Esophagus muscularis mucosa (tissue), 4 donors: ENCODE measurements at regions not wholly inside any gene's neighbourhood (a gene's known extent, or its start where the extent isn't known, plus 50 kb on each side); places are given as distances from the start of the nearest gene placed in this dataset.

Experiments used
- DNase-seq: peaks from one replicate; pipeline ENCODE4 v3.0.0-alpha.2; 2017; ENCODE audit errors: extremely low spot score
- H3K27ac ChIP-seq, 4 donors: fragments of 200-600 bp; sonication (generic); replicated peaks in 1 of 4; 1 replicate in 3 of 4; 2 replicates in 1 of 4; pipeline ENCODE4 v1.5.1; 2016 to 2019; ENCODE audit warnings: mild to moderate bottlenecking in 1 of 4
- H3K27me3 ChIP-seq, 4 donors: fragments of 200-600 bp; sonication (generic); one replicate each; pipeline versions ENCODE4 v1.5.1 to v1.6.0; 2016 to 2019
- H3K36me3 ChIP-seq, 4 donors: fragments of 200-600 bp; sonication (generic); one replicate each; pipeline ENCODE4 v1.5.1; 2016 to 2019
- H3K4me1 ChIP-seq, 4 donors: fragments of 200-600 bp; sonication (generic); one replicate each; pipeline ENCODE4 v1.5.1; 2016 to 2019
- H3K4me3 ChIP-seq, 4 donors: fragments of 200-600 bp; sonication (generic); 1 replicate in 2 of 4; 2 replicates in 2 of 4; pipeline ENCODE4 v1.5.1; 2016 to 2019; ENCODE audit warnings: mild to moderate bottlenecking in 4 of 4, moderate library complexity in 1 of 4
- H3K9me3 ChIP-seq, 4 donors: fragments of 200-600 bp; sonication (generic); 1 replicate in 3 of 4; 2 replicates in 1 of 4; pipeline ENCODE4 v1.5.1; 2016 to 2019
- EP300 ChIP-seq: sonication (generic); formaldehyde crosslinking; IDR thresholded peaks from one replicate; pipeline ENCODE4 v1.6.1; 2017; ENCODE audit warnings: antibody characterized with exemption
- POLR2A ChIP-seq: fragments of 450-650 bp; IDR thresholded peaks from one replicate; pipeline ENCODE4 v1.6.1; 2017; ENCODE audit warnings: antibody characterized with exemption, moderate library complexity, mild to moderate bottlenecking, low read depth
- POLR2AphosphoS5 ChIP-seq, 2 donors: sonication (generic); formaldehyde crosslinking; IDR thresholded peaks; one replicate each; pipeline ENCODE4 v1.6.1; 2017; ENCODE audit warnings: antibody characterized with exemption in 2 of 2
- WGBS: methylation state at CpG from one replicate; pipeline ENCODE4 v1.1.5; 2018; 5-methylcytosine and 5-hydroxymethylcytosine counted together
- intact Hi-C: fragments of 100-400 bp; cut with DNase I; formaldehyde crosslinking; loops from one replicate; pipeline ENCODE4 v1.15.1; 2023
- TF ChIP-seq, protein P1 (sequence below), 3 experiments: fragments of 200-600 bp in 2 of 3; fragments of 450-650 bp in 1 of 3; sonication (generic) in 2 of 3; IDR thresholded peaks; one replicate each; pipeline ENCODE4 v1.5.1; 2017 to 2019; ENCODE audit warnings: antibody characterized with exemption in 3 of 3, mild to moderate bottlenecking in 2 of 3, moderate library complexity in 1 of 3

GRCh38 chr1:110750562-110750961 lies 75.8 kb upstream of the KCNA3 start:
- H3K9me3 ChIP-seq = no peaks in the 10 kb centered on the region
- no peak overlapping the region for H3K4me3 ChIP-seq
- no peak for DNase-seq
- no peaks in the 10 kb centered on the region for H3K36me3 ChIP-seq
- H3K27me3 ChIP-seq = peaks cover 0 to 16% (median 0%) of the 10 kb centered on the region in 4 donors
- 9% methylated on average over 3 of the region's 3 CpGs for WGBS
- H3K4me1 ChIP-seq = peaks cover 0 to 15% (median 0%) of the 10 kb centered on the region in 4 donors
- intact Hi-C loops = no loop called here
- H3K27ac ChIP-seq = no peak overlapping the region
- TF ChIP-seq POLR2A (no peak), EP300 (no peak), POLR2AphosphoS5 (IDR thresholded peaks at IDR 0.05) (no peak)
- TF ChIP-seq, protein P1, sequence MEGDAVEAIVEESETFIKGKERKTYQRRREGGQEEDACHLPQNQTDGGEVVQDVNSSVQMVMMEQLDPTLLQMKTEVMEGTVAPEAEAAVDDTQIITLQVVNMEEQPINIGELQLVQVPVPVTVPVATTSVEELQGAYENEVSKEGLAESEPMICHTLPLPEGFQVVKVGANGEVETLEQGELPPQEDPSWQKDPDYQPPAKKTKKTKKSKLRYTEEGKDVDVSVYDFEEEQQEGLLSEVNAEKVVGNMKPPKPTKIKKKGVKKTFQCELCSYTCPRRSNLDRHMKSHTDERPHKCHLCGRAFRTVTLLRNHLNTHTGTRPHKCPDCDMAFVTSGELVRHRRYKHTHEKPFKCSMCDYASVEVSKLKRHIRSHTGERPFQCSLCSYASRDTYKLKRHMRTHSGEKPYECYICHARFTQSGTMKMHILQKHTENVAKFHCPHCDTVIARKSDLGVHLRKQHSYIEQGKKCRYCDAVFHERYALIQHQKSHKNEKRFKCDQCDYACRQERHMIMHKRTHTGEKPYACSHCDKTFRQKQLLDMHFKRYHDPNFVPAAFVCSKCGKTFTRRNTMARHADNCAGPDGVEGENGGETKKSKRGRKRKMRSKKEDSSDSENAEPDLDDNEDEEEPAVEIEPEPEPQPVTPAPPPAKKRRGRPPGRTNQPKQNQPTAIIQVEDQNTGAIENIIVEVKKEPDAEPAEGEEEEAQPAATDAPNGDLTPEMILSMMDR (IDR thresholded peaks at IDR 0.05) = no peak

- intact Hi-C loops = no loop called here
- TF ChIP-seq, protein P1 (IDR thresholded peaks at IDR 0.05) = no peak
- TF ChIP-seq EP300 = no peak
- no peak for TF ChIP-seq POLR2A
- TF ChIP-seq POLR2AphosphoS5 (IDR thresholded peaks at IDR 0.05) = no peak
- DNase-seq = no peak
- Histone ChIP-seq H3K27ac (no peak overlapping the region), H3K9me3 (no peaks in the 10 kb centered on the region), H3K4me3 (no peak overlapping the region), H3K36me3 (no peaks in the 10 kb centered on the region), H3K4me1 (peaks cover 0 to 15% (median 0%) of the 10 kb centered on the region in 4 donors), H3K27me3 (peaks cover 0 to 14% (median 0%) of the 10 kb centered on the region in 4 donors)
- WGBS = 23% methylated on average over 4 of the region's 4 CpGs
Measured at GRCh38 chr1:110749960-110750359, 75.2 kb upstream of the KCNA3 start.

GRCh38 chr1:110746644-110747259 lies 72.0 kb upstream of the KCNA3 start:
- TF ChIP-seq POLR2AphosphoS5 (IDR thresholded peaks at IDR 0.05) (no peak), POLR2A (no peak), EP300 (no peak)
- TF ChIP-seq, protein P1 (IDR thresholded peaks at IDR 0.05) = no peak
- no peaks in the 10 kb centered on the region for H3K36me3 ChIP-seq
- 23% methylated on average over 10 of the region's 10 CpGs for WGBS
- intact Hi-C loops = no loop called here
- H3K27ac ChIP-seq = no peak overlapping the region
- no peak overlapping the region for H3K4me3 ChIP-seq
- peaks cover 0 to 15% (median 0%) of the 10 kb centered on the region in 4 donors for H3K4me1 ChIP-seq
- DNase-seq = peak; percentile 68
- H3K9me3 ChIP-seq = no peaks in the 10 kb centered on the region
- peaks cover 0 to 23% (median 0%) of the 10 kb centered on the region in 4 donors for H3K27me3 ChIP-seq

GRCh38 chr1:110743397-110743796 lies 68.7 kb upstream of the KCNA3 start:
- no peak overlapping the region for H3K27ac ChIP-seq

More at GRCh38 chr1:110743397-110743796, 68.7 kb upstream of the KCNA3 start:
- Histone ChIP-seq H3K27me3 (peaks cover 0 to 12% (median 0%) of the 10 kb centered on the region in 4 donors), H3K4me3 (no peak overlapping the region), H3K36me3 (no peaks in the 10 kb centered on the region), H3K4me1 (no peaks in the 10 kb centered on the region), H3K9me3 (no peaks in the 10 kb centered on the region)
- intact Hi-C loops = no loop called here
- DNase-seq = no peak
- TF ChIP-seq POLR2AphosphoS5 (IDR thresholded peaks at IDR 0.05) (no peak), POLR2A (no peak), EP300 (no peak)
- TF ChIP-seq, protein P1 (IDR thresholded peaks at IDR 0.05) = no peak
